ENCODE measurements at regions not wholly inside any gene's neighbourhood (a gene's known extent, or its start where the extent isn't known, plus 50 kb on each side); places are given as distances from the start of the nearest gene placed in this dataset.

DNA sequence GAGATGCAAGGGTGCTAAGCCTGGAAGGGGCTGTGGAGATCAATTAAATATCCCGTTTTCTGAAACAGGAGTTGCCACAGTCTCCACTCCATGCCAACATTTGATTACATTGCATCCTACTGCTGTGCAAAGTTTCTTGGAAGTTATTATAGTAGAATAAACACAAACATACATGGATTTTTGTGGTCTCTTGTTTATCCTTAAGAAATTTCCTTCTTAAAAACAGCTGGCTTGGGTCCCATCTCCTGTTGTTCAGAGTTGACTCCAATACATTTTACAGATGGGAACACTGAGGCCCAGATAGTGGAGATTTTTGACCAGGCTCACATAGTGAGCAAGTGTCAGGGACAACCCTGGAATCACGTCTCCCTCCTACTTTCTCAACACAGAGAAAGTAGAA, 124.0 kb upstream of the ADAMTS18 start:
- DNase-seq (ENCODE audit: low spot score): no peak
- in situ Hi-C loops (cut with MboI; ENCODE audit: low pct_unique_long_range_greater_than_20kb, low sequenced_read_pairs, unreplicated experiment): no loop called here
- TF ChIP-seq, protein P1, sequence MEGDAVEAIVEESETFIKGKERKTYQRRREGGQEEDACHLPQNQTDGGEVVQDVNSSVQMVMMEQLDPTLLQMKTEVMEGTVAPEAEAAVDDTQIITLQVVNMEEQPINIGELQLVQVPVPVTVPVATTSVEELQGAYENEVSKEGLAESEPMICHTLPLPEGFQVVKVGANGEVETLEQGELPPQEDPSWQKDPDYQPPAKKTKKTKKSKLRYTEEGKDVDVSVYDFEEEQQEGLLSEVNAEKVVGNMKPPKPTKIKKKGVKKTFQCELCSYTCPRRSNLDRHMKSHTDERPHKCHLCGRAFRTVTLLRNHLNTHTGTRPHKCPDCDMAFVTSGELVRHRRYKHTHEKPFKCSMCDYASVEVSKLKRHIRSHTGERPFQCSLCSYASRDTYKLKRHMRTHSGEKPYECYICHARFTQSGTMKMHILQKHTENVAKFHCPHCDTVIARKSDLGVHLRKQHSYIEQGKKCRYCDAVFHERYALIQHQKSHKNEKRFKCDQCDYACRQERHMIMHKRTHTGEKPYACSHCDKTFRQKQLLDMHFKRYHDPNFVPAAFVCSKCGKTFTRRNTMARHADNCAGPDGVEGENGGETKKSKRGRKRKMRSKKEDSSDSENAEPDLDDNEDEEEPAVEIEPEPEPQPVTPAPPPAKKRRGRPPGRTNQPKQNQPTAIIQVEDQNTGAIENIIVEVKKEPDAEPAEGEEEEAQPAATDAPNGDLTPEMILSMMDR (IDR thresholded peaks at IDR 0.05; ENCODE audit: extremely low read depth, insufficient read depth, missing control alignments): no peak

DNA sequence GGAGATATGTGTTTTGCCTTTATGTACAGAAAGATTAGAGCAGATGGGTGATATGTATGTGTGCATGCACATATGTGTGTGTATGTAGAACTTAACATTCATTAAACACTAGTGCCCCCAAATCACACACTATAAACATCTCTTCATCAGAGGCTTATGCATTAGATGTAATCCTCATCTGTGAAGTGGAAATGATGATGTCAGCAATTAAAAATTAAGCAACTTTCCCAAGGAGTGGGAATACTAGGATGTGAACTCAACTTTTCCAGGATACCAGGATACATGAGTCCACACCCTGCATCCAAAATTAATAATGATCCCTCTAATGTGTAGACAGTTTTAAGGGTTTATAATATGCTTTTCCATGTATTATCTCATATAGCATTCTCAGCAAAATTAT, 127.7 kb upstream of the ADAMTS18 start:
- DNase-seq (ENCODE audit: low spot score): no peak
- in situ Hi-C loops (cut with MboI; ENCODE audit: low pct_unique_long_range_greater_than_20kb, low sequenced_read_pairs, unreplicated experiment): no loop called here
- TF ChIP-seq, protein P1 (IDR thresholded peaks at IDR 0.05; ENCODE audit: extremely low read depth, insufficient read depth, missing control alignments): no peak

DNA sequence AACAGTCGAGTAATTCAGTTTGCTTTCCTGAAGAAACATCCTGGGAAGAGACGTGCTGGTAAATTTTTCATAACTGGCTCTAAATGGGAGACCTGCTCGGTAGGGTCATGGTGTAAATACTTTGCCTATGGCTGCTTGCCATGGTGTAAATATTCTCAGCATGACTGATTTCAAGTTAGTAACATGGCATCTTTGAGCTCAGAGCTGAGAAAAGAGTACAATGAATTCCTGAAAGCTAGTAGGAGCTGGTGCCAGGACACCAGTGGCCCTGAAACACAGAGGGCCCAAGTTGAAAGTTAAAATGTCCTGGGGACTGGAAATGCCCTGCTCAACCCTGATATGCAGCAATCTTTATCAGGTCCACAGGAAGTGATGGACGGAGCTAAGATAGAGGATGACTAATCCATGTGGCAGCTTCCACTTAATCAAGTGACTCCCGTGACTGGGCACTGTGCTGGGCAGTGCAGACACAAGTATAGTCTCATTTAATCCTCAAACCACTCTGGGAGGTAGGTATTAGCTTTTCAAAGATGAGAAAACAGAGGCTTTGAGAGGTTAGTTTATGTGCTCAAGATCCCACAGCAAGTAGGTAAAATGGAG, 130.1 kb upstream of the ADAMTS18 start:
- TF ChIP-seq, protein P1 (IDR thresholded peaks at IDR 0.05; ENCODE audit: extremely low read depth, insufficient read depth, missing control alignments): no peak
- in situ Hi-C loops (cut with MboI; ENCODE audit: low pct_unique_long_range_greater_than_20kb, low sequenced_read_pairs, unreplicated experiment): no loop called here
- DNase-seq (ENCODE audit: low spot score): no peak

DNA sequence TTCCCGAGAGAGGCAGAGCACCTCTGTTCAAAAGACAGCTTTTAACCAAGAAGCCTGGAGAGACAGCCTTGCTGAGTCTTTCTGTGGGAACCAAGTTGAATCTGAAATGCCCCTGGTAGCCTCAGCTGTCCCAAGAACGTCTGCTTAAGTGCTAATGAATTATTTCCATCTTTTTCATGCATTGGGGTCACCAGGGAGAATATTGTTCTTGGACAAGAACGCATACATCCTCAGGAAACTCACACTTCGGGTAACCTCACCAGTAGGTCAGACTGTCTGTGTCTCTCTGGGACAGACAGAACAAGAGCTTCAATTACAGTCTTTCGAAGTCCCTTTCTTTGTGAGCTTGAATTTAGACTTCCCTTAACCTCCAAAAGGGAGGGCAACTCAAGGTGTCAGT, 134.6 kb upstream of the ADAMTS18 start:
- DNase-seq (ENCODE audit: low spot score): no peak
- TF ChIP-seq, protein P1 (IDR thresholded peaks at IDR 0.05; ENCODE audit: extremely low read depth, insufficient read depth, missing control alignments): no peak
- in situ Hi-C loops (cut with MboI; ENCODE audit: low pct_unique_long_range_greater_than_20kb, low sequenced_read_pairs, unreplicated experiment): no loop called here

DNA sequence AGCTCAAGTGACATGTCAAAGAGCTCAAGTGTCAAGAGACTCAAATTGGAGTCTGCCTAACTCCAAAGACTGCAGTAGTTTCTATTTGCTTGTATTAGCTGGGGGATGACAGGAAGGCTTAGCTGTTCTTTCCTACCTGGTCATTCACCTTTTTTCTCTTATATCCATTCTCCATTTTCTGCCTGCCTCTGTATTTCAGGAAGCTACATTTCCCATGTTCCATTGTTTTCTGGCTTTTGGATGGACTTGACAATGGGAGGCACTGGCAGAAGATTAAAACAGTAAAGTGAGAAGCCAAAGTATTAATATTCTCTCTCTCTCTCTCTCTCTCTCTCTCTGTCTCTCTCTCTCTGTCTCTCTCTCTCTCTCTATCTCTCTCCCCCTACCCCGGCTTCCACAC, 135.7 kb upstream of the ADAMTS18 start:
- in situ Hi-C loops (cut with MboI; ENCODE audit: low pct_unique_long_range_greater_than_20kb, low sequenced_read_pairs, unreplicated experiment): no loop called here
- DNase-seq (ENCODE audit: low spot score): no peak
- TF ChIP-seq, protein P1 (IDR thresholded peaks at IDR 0.05; ENCODE audit: extremely low read depth, insufficient read depth, missing control alignments): no peak

DNA sequence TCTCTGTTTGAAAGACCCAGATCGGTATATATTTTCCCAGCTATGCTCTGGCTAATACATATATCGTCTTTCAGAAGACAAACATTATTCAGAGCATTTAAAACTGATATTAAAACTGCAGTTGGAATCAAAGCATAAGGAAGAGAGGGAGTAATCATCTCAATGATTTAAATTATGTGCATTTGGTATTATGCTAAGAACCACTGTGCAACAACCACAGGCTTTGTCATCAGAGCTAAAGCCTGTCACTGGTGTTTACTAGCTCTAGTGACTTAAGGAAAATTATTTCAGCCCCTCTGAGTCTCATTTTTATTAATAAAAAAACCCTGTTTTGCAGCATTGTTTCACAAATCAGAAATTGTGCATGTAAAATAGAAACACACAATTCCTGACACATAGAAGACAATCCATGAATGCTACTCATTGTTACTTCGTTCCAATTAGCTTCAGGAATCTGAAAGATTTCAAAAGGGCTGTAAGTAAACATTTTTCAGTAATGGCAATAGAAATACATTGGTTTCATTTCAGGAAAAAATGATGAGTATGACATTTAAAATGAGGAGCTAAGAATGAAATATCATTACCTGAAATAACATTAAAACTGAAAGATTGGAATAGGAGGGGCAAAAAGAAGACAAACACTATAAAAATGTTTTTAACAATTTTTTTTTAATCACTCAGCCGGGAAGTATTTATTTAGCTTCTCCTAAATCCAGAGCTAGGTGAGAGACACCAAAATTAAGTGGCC, 136.5 kb upstream of the ADAMTS18 start:
- in situ Hi-C loops (cut with MboI; ENCODE audit: low pct_unique_long_range_greater_than_20kb, low sequenced_read_pairs, unreplicated experiment): no loop called here
- no peak for DNase-seq (ENCODE audit: low spot score)
- TF ChIP-seq, protein P1 (IDR thresholded peaks at IDR 0.05; ENCODE audit: extremely low read depth, insufficient read depth, missing control alignments): no peak
